ENCODE measurements at regions not wholly inside any gene's neighbourhood (a gene's known extent, or its start where the extent isn't known, plus 50 kb on each side); places are given as distances from the start of the nearest gene placed in this dataset.

- TF ChIP-seq CTCF (IDR thresholded peaks at IDR 0.05): no peak
- TF ChIP-seq EZH2 (IDR thresholded peaks at IDR 0.05; ENCODE audit: borderline replicate concordance, insufficient read depth, low read depth, low read length, poor library complexity, severe bottlenecking): no peak
These were observed 224.2 kb downstream of the FOXD2 start for GRCh38 chr1:47662068-47662467.

All from B cell (primary cell).